GM13976 (cell line): ENCODE measurements at regions not wholly inside any gene's neighbourhood (a gene's known extent, or its start where the extent isn't known, plus 50 kb on each side); places are given as distances from the start of the nearest gene placed in this dataset.

Experiments
- DNase-seq: peaks from one replicate; pipeline ENCODE4 v3.0.0; 2012; ENCODE audit warnings: low spot score
- in situ Hi-C: fragments of 300-500 bp; cut with MboI; formaldehyde crosslinking; loops from one replicate; pipeline ENCODE4 v1.12.0; 2022; ENCODE audit warnings: low sequenced_read_pairs, mixed read lengths, inconsistent platforms; ENCODE audit not compliant: unreplicated experiment
- TF ChIP-seq, protein P1 (sequence below): IDR thresholded peaks from 2 replicates; pipeline ENCODE4 v1.5.1; 2012; ENCODE audit warnings: borderline replicate concordance, mild to moderate bottlenecking; ENCODE audit not compliant: insufficient read depth; ENCODE audit errors: extremely low read depth, missing control alignments, control extremely low read depth

DNA sequence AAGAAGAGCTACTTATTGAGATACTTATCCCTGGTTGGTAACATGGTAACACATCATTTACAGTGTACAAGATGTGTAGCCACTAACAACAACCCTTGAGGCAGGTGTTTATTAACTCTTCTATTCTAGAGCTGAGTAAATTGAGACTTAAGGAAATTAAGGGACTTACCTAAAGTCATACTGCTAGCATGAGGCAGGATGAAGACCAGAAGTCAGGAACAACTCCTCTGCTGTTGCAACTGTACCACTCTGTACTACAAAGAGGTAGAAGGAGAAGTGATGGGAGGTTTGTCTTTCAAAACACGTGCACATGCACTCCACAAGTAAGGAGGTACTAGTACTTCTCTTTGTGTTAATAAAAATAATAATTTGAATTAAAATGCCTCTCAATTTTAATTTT is 79.9 kb downstream of the LLPH start:
- in situ Hi-C loops, result no loop called here
- DNase-seq, result no peak

GRCh38 chr12:66050283-66050576 is 80.3 kb downstream of the LLPH start:
- in situ Hi-C loops, result no loop called here
- TF ChIP-seq, protein P1, sequence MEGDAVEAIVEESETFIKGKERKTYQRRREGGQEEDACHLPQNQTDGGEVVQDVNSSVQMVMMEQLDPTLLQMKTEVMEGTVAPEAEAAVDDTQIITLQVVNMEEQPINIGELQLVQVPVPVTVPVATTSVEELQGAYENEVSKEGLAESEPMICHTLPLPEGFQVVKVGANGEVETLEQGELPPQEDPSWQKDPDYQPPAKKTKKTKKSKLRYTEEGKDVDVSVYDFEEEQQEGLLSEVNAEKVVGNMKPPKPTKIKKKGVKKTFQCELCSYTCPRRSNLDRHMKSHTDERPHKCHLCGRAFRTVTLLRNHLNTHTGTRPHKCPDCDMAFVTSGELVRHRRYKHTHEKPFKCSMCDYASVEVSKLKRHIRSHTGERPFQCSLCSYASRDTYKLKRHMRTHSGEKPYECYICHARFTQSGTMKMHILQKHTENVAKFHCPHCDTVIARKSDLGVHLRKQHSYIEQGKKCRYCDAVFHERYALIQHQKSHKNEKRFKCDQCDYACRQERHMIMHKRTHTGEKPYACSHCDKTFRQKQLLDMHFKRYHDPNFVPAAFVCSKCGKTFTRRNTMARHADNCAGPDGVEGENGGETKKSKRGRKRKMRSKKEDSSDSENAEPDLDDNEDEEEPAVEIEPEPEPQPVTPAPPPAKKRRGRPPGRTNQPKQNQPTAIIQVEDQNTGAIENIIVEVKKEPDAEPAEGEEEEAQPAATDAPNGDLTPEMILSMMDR, result no peak
- no peak for DNase-seq

More for the DNA sequence above, 79.9 kb downstream of the LLPH start:
- TF ChIP-seq, protein P1, result no peak

- DNase-seq, result no peak
- TF ChIP-seq, protein P1, result no peak
- in situ Hi-C loops, result no loop called here
These were observed 80.8 kb downstream of the LLPH start for GRCh38 chr12:66049538-66050282.

- no peak for DNase-seq
- in situ Hi-C loops, result no loop called here
- TF ChIP-seq, protein P1, result no peak
These were observed 81.6 kb downstream of the LLPH start for GRCh38 chr12:66048835-66049537.

DNA sequence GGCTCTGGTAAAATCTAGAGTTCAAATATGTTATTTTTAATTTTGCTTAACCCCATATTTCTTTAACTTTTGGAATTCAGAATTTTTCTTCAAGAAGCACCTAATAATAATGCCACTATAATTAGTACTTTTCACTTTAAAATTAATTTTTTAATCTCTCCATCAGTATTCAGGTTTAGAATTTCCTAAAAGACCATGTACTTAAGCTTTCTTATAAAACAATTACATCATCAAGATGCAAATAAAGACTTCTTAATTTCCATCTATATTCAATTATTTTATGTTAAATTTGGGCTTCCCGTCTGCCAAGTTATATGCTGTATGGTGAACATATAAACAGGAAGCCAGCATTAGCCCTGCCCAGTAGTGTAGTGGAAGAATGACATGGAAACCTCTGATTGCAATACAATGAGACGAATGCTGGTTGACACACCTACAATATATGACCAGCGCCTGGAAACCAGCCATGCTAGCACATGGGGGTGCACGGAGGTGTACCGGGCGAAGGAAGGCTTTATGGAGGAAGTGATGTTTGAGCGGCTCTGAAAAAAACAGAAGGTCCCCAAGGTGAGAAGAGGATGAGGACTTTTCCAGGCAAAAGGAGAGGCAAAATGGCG is 82.2 kb downstream of the LLPH start:
- TF ChIP-seq, protein P1, result no peak
- in situ Hi-C loops, result no loop called here
- DNase-seq, result no peak

- in situ Hi-C loops, result no loop called here
These were observed 83.0 kb downstream of the LLPH start for GRCh38 chr12:66047411-66048021.

More at GRCh38 chr12:66047411-66048021, 83.0 kb downstream of the LLPH start:
- TF ChIP-seq, protein P1, result no peak
- DNase-seq, result peak; percentile 25
